Endothelial cell of umbilical vein (primary cell): ENCODE measurements at regions not wholly inside any gene's neighbourhood (a gene's known extent, or its start where the extent isn't known, plus 50 kb on each side); places are given as distances from the start of the nearest gene placed in this dataset.

Experiments
- BruUV-seq: library from RNA; stranded (reverse); fragments of 400-500 nt; replicated peaks from 2 replicates; lab custom pipeline; 2021; lab: Mats Ljungman, UMichigan
- CTCF ChIA-PET: fragments of 300-600, 350-600 bp; sonication (Branson Sonifier 250); formaldehyde crosslinking; loops from one replicate; lab custom pipeline; 2021; ENCODE audit warnings: antibody characterized with exemption, inconsistent platforms; lab: Charles Lee
- POLR2A ChIA-PET: fragments of 300-600, 350-600 bp; sonication (Branson Sonifier 250); formaldehyde crosslinking; loops from one replicate; lab custom pipeline; 2021; ENCODE audit warnings: antibody characterized with exemption, inconsistent platforms; lab: Charles Lee
- DNase-seq: peaks from one replicate; pipeline ENCODE4 v3.0.0-alpha.2; 2011; ENCODE audit warnings: low read depth, low spot score
- FAIRE-seq: peaks from 2 replicates; lab custom pipeline; 2011; peaks lifted over from hg19 to GRCh38; lab: Jason Lieb, UNC
- H2AFZ ChIP-seq: 2 replicates; pipeline ENCODE4 v1.6.0; 2012; ENCODE audit warnings: low read depth, low read length, control low read depth, inconsistent platforms
- H3K27ac ChIP-seq: 2 replicates; pipeline ENCODE4 v1.5.1; 2011; ENCODE audit warnings: low read depth, mild to moderate bottlenecking, control low read depth, low read length, moderate library complexity; ENCODE audit not compliant: insufficient read depth
- H3K27me3 ChIP-seq, 2 experiments: 2 replicates each; pipeline versions ENCODE4 v1.6.0 to v1.6.1; 2011; ENCODE audit warnings: low read length in 2 of 2, mixed read lengths in 1 of 2; ENCODE audit not compliant: control insufficient read depth in 2 of 2, insufficient read depth in 2 of 2
- H3K36me3 ChIP-seq, 2 experiments: 2 replicates in 1 of 2; 3 replicates in 1 of 2; pipeline ENCODE4 v1.5.1; 2011; ENCODE audit warnings: low read length in 2 of 2, mild to moderate bottlenecking in 1 of 2, moderate library complexity in 1 of 2; ENCODE audit not compliant: control insufficient read depth in 2 of 2, insufficient read depth in 2 of 2; ENCODE audit errors: extremely low read depth in 1 of 2
- H3K4me1 ChIP-seq: 3 replicates; pipeline ENCODE4 v1.5.1; 2011; ENCODE audit warnings: mild to moderate bottlenecking, low read length; ENCODE audit not compliant: control insufficient read depth, insufficient read depth; ENCODE audit errors: extremely low read depth
- H3K4me2 ChIP-seq: 2 replicates; pipeline ENCODE4 v1.6.1; 2011; ENCODE audit warnings: low read length, control low read depth, mixed read lengths; ENCODE audit not compliant: insufficient read depth
- H3K4me3 ChIP-seq, 3 experiments: fragments of 200-600 bp in 1 of 3; sonication (generic), shearing (Covaris generic) in 1 of 3; replicated peaks in 1 of 3; 2 replicates each; pipeline ENCODE4 v1.5.1; 2011 to 2016; ENCODE audit warnings: control low read depth in 3 of 3, low read length in 3 of 3, mild to moderate bottlenecking in 2 of 3, inconsistent platforms in 1 of 3, low read depth in 1 of 3, moderate library complexity in 1 of 3; ENCODE audit not compliant: insufficient read depth in 1 of 3
- H3K79me2 ChIP-seq: 2 replicates; pipeline ENCODE4 v1.6.0; 2012; ENCODE audit warnings: low read length, inconsistent platforms; ENCODE audit not compliant: control insufficient read depth, insufficient read depth
- H3K9ac ChIP-seq: replicated peaks from 2 replicates; pipeline ENCODE3; 2011; ENCODE audit warnings: low read length, control low read depth; ENCODE audit not compliant: insufficient read depth; ENCODE audit errors: extremely low read depth
- H3K9me1 ChIP-seq: replicated peaks from 3 replicates; pipeline ENCODE4 v1.6.0; 2011; ENCODE audit warnings: mild to moderate bottlenecking, low read length; ENCODE audit not compliant: control insufficient read depth, insufficient read depth; ENCODE audit errors: extremely low read depth
- H3K9me3 ChIP-seq: replicated peaks from 2 replicates; pipeline ENCODE4 v1.5.1; 2012; ENCODE audit warnings: low read length, inconsistent platforms; ENCODE audit not compliant: control insufficient read depth, insufficient read depth
- H4K20me1 ChIP-seq: replicated peaks from 2 replicates; pipeline ENCODE3; 2011; ENCODE audit warnings: mild to moderate bottlenecking, low read length; ENCODE audit not compliant: control insufficient read depth, insufficient read depth; ENCODE audit errors: extremely low read depth
- EZH2 ChIP-seq: IDR thresholded peaks from 2 replicates; pipeline ENCODE4 v1.6.1; 2012; ENCODE audit warnings: borderline replicate concordance, low read depth, mild to moderate bottlenecking, moderate library complexity, low read length, inconsistent platforms; ENCODE audit not compliant: severe bottlenecking
- FOS ChIP-seq: IDR thresholded peaks from 2 replicates; pipeline ENCODE4 v1.6.1; 2011; ENCODE audit warnings: mild to moderate bottlenecking, low read length, moderate library complexity, borderline replicate concordance; ENCODE audit not compliant: insufficient read depth
- GATA2 ChIP-seq: IDR thresholded peaks from 2 replicates; pipeline ENCODE4 v1.7.0; 2011; ENCODE audit warnings: low read depth, mild to moderate bottlenecking, moderate library complexity, mixed read lengths, low read length; ENCODE audit not compliant: insufficient read length, insufficient read depth
- JUN ChIP-seq: IDR thresholded peaks from 2 replicates; pipeline ENCODE4 v1.6.1; 2011; ENCODE audit warnings: borderline replicate concordance, low read depth; ENCODE audit not compliant: insufficient read length, insufficient read depth
- MYC ChIP-seq: IDR thresholded peaks from one replicate; pipeline ENCODE4 v1.6.1; 2011; ENCODE audit warnings: mild to moderate bottlenecking, low read depth, low read length
- POLR2A ChIP-seq: IDR thresholded peaks from 2 replicates; pipeline ENCODE4 v1.6.1; 2012; ENCODE audit warnings: low read depth, mild to moderate bottlenecking, control low read depth, low read length
- POLR2AphosphoS5 ChIP-seq: IDR thresholded peaks from 2 replicates; pipeline ENCODE4 v1.6.1; 2012; ENCODE audit warnings: low read depth, mild to moderate bottlenecking, control low read depth, low read length, moderate library complexity; ENCODE audit not compliant: insufficient read depth
- dilution Hi-C: fragments of 300-500 bp; cut with MboI; formaldehyde crosslinking; loops from one replicate; pipeline ENCODE4 v1.15.0; 2019; ENCODE audit warnings: low sequenced_read_pairs; ENCODE audit not compliant: extremely low pct_ligation_motif_present
- intact Hi-C: fragments of 100-400 bp; cut with micrococcal nuclease; formaldehyde crosslinking; loops from one replicate; pipeline ENCODE4 v1.10.0; 2022
- TF ChIP-seq, protein P1 (sequence below): IDR thresholded peaks from 2 replicates; pipeline ENCODE4 v1.6.1; 2011; ENCODE audit not compliant: insufficient read depth, insufficient read length
- TF ChIP-seq, protein P2 (sequence below), 2 donors: IDR thresholded peaks; 1 replicate in 1 of 2; 2 replicates in 1 of 2; pipeline ENCODE4 v1.5.1; 2011; ENCODE audit warnings: low read length in 2 of 2, mild to moderate bottlenecking in 2 of 2, moderate library complexity in 2 of 2, control low read depth in 1 of 2, inconsistent platforms in 1 of 2, low read depth in 1 of 2; ENCODE audit not compliant: insufficient read depth in 1 of 2; ENCODE audit errors: extremely low read depth in 1 of 2

DNA sequence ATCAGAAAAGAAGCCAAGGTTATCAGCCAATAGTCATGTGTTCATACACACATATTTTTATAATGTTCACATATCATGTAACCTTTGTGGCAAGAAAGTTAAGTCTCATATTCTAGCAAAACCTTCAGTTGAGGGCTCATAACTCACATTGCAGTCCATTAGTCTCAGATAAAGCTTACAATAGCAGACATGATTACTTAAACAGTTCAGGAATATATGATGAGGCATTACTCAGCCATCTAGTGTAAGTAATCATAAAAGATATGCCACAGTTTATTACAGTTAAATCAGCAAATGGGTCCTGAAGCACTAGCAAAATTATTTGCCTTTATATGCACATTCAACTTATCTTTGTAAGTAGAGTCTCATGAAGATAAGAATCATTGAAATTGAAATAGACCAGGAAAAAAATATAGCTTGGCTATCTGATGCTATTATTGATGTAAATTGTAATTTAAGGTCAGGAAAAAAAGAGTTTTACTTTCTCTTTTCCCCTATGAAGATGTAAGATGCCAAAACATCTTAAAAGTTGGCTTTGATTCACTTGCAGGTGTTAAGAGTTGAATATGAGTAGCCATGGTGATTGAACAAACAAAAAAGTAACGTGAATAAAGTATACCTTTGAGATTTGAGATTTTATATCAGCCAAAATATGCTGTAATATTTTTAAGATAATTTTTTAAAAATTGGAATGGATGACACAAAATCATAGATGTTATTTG is 537.0 kb downstream of the SLC6A15 start:
- intact Hi-C loops (no loop called here), dilution Hi-C loops (no loop called here)
- H3K9me3 ChIP-seq = no peaks in the 10 kb centered on the region
- H3K4me3 ChIP-seq = no peak overlapping the region
- DNase-seq (no peak), FAIRE-seq (no peak)
- H3K27me3 ChIP-seq = no peaks in the 10 kb centered on the region
- no peak overlapping the region for H3K9ac ChIP-seq
- no peak overlapping the region for H3K27ac ChIP-seq
- CTCF ChIA-PET = no interaction called here
- H4K20me1 ChIP-seq = no peaks in the 10 kb centered on the region
- H3K9me1 ChIP-seq = no peaks in the 10 kb centered on the region
- H2AFZ ChIP-seq = no peak overlapping the region
- BruUV-seq = no TSS peak
- no peaks in the 10 kb centered on the region for H3K4me1 ChIP-seq
- H3K79me2 ChIP-seq = no peaks in the 10 kb centered on the region
- H3K36me3 ChIP-seq = no peaks in the 10 kb centered on the region
- POLR2A ChIA-PET = no interaction called here
- no peak overlapping the region for H3K4me2 ChIP-seq
- TF ChIP-seq JUN (no peak), GATA2 (no peak), FOS (no peak), POLR2AphosphoS5 (no peak), EZH2 (no peak), MYC (no peak), POLR2A (no peak)
- TF ChIP-seq, protein P1, sequence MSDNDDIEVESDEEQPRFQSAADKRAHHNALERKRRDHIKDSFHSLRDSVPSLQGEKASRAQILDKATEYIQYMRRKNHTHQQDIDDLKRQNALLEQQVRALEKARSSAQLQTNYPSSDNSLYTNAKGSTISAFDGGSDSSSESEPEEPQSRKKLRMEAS = no peak
- TF ChIP-seq, protein P2, sequence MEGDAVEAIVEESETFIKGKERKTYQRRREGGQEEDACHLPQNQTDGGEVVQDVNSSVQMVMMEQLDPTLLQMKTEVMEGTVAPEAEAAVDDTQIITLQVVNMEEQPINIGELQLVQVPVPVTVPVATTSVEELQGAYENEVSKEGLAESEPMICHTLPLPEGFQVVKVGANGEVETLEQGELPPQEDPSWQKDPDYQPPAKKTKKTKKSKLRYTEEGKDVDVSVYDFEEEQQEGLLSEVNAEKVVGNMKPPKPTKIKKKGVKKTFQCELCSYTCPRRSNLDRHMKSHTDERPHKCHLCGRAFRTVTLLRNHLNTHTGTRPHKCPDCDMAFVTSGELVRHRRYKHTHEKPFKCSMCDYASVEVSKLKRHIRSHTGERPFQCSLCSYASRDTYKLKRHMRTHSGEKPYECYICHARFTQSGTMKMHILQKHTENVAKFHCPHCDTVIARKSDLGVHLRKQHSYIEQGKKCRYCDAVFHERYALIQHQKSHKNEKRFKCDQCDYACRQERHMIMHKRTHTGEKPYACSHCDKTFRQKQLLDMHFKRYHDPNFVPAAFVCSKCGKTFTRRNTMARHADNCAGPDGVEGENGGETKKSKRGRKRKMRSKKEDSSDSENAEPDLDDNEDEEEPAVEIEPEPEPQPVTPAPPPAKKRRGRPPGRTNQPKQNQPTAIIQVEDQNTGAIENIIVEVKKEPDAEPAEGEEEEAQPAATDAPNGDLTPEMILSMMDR (IDR thresholded peaks at IDR 0.05; ENCODE audit: extremely low read depth in 1 of 2, insufficient read depth in 1 of 2, low read depth in 1 of 2, low read length in 2 of 2) = no peak
